HPDE6-E6E7 (cell line): ENCODE measurements at regions not wholly inside any gene's neighbourhood (a gene's known extent, or its start where the extent isn't known, plus 50 kb on each side); places are given as distances from the start of the nearest gene placed in this dataset.

Experiments used
- DNase-seq: peaks from one replicate; pipeline ENCODE4 v3.0.0; 2011; ENCODE audit warnings: missing footprints; ENCODE audit errors: extremely low spot score

- DNase-seq = no peak
Measured at GRCh38 chr15:85976986-85977385, 102.7 kb upstream of the AGBL1 start.

- DNase-seq = no peak
Measured at GRCh38 chr15:85977586-85977985, 102.1 kb upstream of the AGBL1 start.

GRCh38 chr15:85979929-85980328, 99.7 kb upstream of the AGBL1 start:
- DNase-seq = no peak

- peak; percentile 10 for DNase-seq
Measured at GRCh38 chr15:85980946-85981345, 98.7 kb upstream of the AGBL1 start.

GRCh38 chr15:85984241-85984640, 95.4 kb upstream of the AGBL1 start:
- DNase-seq = no peak

GRCh38 chr15:85986116-85986515, 93.6 kb upstream of the AGBL1 start:
- no peak for DNase-seq

- no peak for DNase-seq
Measured at GRCh38 chr15:85986741-85987140, 92.9 kb upstream of the AGBL1 start.

GRCh38 chr15:85988741-85989140, 90.9 kb upstream of the AGBL1 start:
- DNase-seq = no peak

- no peak for DNase-seq
Measured at GRCh38 chr15:85992224-85992623, 87.4 kb upstream of the AGBL1 start.

GRCh38 chr15:85993116-85993515, 86.6 kb upstream of the AGBL1 start:
- DNase-seq = no peak

- no peak for DNase-seq
Measured at GRCh38 chr15:85997618-85998017, 82.1 kb upstream of the AGBL1 start.

GRCh38 chr15:85999658-86000057, 80.0 kb upstream of the AGBL1 start:
- no peak for DNase-seq

GRCh38 chr15:86001200-86001599, 78.5 kb upstream of the AGBL1 start:
- DNase-seq = peak; percentile 15

- DNase-seq = no peak
Measured at GRCh38 chr15:86002444-86002843, 77.2 kb upstream of the AGBL1 start.

- no peak for DNase-seq
Measured at GRCh38 chr15:86004061-86004460, 75.6 kb upstream of the AGBL1 start.

- no peak for DNase-seq
Measured at GRCh38 chr15:86006546-86006945, 73.1 kb upstream of the AGBL1 start.

GRCh38 chr15:86009727-86010126, 69.9 kb upstream of the AGBL1 start:
- no peak for DNase-seq

GRCh38 chr15:86010398-86010797, 69.3 kb upstream of the AGBL1 start:
- DNase-seq = no peak

- no peak for DNase-seq
Measured at GRCh38 chr15:86010891-86011290, 68.8 kb upstream of the AGBL1 start.

- no peak for DNase-seq
Measured at GRCh38 chr15:86014016-86014415, 65.7 kb upstream of the AGBL1 start.

GRCh38 chr15:86016750-86017149, 62.9 kb upstream of the AGBL1 start:
- DNase-seq = no peak

- no peak for DNase-seq
Measured at GRCh38 chr15:86018679-86019078, 61.0 kb upstream of the AGBL1 start.

- peak; percentile 7 for DNase-seq
Measured at GRCh38 chr15:86021281-86022264, 58.1 kb upstream of the AGBL1 start.

- DNase-seq = no peak
Measured at GRCh38 chr15:86028961-86029360, 50.7 kb upstream of the AGBL1 start.
